HG03354 (cell line): ENCODE measurements at regions not wholly inside any gene's neighbourhood (a gene's known extent, or its start where the extent isn't known, plus 50 kb on each side); places are given as distances from the start of the nearest gene placed in this dataset.

Experiments used
- ATAC-seq: cut with Tn5 transposase; IDR thresholded peaks from one replicate; pipeline ENCODE4 v1.9.1; 2021; ENCODE audit warnings: mild to moderate bottlenecking; ENCODE audit not compliant: unreplicated experiment, poor library complexity, severe bottlenecking

DNA sequence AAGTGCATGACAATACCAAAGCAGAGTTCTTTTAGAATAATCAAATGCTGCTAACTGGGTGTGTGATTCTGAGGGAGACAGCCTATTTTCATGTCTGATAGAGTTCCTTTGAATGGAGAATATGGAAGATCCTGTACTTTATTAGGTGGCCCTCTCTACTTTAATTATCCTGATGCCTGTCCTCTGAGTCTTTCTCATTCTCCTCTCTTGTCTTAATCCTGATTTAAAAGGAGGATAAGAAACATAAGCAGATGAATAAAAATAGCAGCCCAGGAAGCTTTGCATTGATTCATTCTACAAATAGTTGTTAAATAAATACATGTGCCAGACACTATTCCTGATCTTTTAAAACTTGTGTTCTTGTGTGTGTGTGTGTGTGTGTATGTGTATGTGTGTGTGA, 387.3 kb downstream of the SPRY1 start:
- ATAC-seq: no peak

DNA sequence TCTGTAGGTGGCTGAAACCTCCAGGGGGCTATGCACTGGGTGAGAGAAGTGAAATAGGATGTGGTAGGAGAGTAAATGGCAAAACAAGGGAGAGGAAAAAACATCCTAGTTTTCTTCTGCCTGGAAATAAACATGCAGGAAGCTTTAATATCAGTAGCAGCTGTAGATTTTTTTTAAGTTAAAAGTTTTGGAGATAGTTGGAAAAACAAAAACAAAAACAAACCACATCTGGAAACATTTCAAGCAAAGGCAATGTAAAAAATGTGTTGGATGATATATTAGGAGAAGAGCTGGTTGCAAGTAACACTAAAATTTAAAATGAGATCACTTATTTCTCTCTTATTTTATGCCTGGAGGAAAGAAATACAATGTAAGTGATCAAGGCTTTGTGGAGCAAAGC, 388.0 kb downstream of the SPRY1 start:
- no peak for ATAC-seq

DNA sequence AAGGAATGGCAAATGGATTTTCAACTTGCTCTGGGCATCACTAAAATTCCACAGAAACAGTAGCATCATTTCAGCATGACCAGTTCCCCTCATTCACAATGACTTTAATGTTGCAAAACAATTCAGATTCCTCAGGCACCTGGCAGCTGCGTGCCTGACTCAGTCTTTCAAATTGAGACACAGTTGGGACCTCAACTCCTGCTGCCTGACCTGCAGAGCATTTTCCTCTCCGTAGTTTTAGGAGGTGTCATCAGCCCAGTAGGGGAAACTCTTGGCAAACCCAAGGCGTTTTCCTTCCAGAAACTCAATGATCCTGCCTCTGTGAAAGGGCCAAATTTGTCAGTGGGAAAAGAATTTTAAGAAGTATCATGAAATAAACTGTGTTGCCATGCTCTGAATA, 388.9 kb downstream of the SPRY1 start:
- ATAC-seq: no peak

DNA sequence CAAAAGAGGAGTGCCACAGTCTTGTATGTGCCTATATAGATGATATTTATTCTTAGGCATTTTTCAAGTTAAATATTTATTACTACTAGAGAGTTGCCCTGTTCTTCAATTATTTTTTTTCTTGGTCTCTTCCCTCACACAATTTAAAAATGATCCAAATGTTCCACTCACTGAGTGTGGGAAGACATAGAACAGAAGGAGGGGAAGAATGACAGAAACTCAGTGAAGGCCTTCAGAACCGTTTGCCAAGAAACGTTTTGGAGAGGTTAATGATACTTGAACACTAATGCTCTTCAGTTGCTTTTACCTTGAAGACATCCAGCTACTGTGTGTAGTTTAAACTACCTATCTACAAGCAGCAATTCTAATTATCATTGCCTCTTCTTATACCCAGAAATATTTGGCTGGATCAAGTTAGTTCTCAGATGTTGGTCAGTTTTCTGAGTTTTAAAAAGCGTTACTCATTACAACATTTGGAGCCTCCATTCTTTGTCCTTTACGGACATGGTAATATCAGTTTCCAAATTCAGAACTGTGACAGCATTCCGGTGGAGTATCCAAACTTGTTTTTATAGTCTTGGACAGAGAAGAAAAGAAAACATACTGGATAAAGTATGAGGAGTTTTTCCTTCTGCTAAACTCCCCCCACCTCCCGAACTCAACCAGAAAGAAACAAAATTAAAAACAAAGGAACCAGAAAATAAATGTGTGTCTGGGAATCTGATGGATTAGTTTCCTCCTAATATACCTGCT, 389.7 kb downstream of the SPRY1 start:
- no peak for ATAC-seq

DNA sequence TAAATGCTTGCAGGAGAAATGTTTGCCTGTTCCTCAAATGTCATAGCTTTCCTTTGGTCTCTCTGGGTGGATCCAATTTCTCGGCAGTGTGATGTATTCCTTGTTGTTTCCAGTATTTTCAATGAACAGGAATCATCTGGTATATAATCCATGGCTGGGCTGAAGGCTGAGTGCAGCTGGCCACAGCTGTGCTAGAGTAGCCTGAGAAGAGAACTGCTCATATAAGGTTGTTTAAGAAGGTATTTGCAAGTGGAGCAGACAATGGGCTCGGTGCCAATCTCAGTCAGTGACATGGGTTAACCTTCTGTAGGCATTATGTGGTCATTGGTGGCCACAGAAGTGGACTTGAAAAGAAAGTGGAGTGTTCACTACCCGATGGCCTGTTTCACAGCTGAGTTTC, 390.3 kb downstream of the SPRY1 start:
- ATAC-seq: no peak

DNA sequence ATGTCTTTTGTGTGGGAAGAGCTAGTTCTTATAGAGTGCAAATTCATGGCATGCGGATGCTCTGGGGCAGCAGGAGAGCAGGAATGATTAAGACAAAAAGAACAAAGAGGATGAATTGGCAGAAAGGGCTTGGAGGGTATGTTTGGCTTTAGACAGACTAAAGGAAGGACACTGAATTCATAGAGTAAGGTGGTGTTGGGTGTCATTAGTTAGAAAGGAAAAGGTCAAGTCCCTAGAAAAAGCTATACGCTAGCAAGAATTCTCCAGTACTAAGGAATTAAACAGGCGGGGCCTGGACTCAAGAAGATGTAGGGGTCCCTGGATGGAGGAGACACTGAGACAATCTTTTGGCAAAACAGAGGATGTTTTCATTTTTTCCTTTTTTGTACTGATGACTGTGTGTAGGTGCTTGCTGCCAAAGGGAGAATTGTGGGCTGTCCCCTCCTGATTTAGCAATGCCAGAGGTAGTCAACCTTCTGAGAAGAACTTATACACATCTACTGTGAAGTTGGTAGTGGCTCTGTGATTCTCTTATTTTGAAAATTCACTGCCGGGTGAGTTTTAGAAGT, 391.0 kb downstream of the SPRY1 start:
- no peak for ATAC-seq

DNA sequence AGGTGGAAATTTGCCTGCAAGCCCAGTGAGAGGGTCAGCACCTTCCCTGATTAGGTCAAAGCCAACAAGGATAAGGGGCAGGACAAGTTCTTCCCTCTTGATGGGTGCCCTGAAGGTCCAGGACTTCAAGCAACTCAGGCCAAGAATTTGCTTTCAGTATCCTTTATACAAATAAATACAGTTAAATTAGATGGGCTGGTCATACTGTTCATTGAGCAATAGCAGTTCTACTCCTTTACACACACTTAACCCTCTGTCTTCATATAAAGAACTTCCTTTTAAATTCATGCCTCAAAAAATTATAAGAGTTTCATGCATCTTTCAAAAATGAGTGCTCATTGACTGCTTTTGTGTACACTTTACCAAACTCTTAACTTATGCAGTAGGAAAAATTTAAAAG, 392.0 kb downstream of the SPRY1 start:
- ATAC-seq: no peak

DNA sequence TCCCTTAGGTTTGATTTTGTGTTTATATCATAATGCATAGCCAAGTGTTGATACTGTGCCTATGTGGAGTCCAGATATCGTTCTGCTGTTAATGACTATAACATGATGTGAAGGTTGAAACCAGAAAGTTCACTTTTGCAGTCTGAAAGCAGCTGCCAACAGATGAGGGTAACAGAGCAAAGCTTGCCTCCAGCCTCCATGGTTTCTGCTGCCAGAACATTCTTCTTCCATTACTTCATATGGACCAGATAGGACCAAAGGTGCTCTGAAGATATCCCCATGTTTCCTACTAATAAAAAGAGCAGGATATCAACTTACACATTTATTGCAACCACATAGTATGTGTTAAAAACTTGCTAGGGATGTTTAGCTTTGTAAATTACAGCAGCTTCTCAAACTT, 394.1 kb downstream of the SPRY1 start:
- ATAC-seq: no peak

DNA sequence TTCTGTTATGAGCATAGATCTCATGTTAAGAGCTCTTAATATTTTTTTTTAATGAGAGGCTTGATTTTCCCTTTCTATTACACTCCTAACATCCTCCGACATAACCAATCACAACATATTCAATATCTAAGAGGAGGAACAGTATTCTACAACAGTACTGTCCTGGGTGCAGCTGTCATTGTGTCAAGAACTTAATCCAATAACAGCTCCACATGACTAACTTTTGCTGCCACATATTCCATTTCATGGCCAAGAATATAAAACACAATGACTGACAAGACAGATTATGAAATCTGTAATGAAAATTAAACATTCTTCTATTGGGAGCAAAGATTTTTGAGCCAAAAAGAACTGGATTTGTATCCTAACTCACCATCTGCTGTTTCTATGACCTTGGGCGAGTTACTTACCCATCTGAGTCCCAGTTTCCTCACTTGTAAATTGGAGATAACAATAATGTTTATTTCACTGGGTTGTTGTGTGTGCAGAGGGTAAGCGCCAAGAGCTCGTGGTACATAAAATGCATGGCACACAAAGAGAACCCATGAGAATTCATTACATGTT, 405.6 kb downstream of the SPRY1 start:
- no peak for ATAC-seq

DNA sequence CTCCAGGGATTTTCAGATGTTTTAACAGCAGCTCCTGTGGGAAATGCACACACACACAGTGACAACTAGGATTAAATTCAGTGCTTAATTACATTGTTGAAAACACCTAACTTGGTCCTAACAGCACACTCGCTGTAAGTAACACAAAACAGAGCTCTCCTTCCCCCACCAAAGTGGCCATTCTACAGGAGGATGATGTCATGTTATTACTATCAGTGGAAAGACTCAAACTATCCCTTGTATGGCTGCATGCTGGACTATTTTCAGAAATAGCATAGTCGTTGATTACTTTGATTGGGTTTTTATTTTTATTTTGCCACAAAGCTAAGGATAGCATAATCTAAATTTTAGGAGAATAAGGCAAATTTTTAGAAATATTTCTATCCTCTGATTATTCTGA, 406.3 kb downstream of the SPRY1 start:
- no peak for ATAC-seq

DNA sequence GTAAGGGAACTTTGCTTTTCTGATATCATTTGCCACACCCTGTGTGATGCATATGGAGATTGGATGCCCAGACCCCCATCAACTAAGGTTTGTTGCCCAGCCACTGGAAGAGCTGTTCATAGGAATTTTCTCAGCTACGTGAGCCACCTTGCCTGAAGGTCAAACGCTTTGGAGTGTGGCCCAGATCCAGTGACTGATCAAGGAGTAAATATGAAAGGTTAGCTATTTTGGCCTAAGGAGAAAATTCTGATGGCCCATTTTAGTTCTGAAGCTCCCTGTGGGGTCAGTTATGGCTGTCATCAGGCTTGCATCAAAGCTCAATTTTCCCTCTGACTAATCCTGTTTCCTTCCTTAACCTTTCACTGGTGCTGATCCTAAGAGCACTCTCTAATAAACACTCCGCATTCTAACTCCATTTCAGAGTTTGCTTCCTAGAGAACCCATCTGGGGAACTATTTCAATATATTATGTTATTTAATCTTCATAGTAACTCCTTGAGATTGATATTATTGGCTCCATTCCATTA, 407.7 kb downstream of the SPRY1 start:
- ATAC-seq: no peak

DNA sequence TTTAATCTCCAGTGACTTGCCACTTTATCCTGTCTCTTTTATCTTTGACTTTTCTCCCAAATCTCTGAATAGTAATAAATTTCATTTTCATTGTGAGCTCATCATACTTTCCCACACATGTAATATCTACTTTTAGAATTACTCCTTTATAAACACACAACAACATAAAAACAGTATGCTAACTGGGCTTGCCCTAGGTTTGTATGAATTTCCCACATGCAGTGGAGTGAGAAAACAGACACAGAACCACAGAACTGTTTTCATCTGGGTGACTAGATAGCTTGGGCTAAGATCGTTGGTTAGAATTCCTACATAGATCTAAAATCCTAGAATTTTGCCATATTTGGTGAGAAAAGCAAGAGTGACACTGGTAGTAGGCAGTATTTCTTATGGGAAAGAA, 409.5 kb downstream of the SPRY1 start:
- ATAC-seq: no peak

DNA sequence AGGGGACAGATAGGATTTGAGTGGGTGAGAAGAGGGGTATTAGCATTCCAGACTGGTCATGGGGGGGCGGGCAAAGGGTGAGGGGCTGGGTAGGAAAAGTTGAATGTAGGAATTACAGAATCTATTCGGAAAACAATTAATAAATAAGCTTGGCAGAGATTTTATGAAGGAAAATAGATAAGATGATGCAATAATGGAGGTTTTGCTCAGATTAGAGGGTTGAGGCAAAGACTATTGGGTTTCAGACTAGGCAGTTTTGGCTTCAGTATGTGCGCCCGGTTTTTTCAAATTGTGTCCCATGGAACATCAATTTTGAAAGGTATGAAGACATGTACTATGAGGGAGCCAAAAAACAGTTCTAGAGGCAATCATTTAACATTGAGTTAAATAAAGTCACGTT, 410.6 kb downstream of the SPRY1 start:
- ATAC-seq: no peak

DNA sequence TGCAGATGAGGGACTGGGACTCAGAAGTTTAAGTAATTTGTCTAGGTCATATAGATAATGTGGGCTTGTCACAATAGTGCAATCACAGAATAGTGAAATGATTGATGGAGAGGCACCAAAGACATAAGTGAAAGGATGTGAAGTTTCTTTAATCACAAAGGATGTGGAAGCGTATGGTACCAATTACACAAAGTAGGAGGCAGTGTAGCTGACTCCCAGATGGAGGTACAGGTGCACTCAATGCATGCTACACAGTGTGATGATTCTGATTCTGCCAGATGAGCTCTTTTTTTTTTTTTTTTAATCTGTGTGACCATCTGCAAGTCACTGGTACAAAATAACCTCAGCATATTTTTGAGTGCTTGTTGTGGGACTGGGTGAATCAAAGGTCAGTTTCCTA, 411.3 kb downstream of the SPRY1 start:
- ATAC-seq: no peak

DNA sequence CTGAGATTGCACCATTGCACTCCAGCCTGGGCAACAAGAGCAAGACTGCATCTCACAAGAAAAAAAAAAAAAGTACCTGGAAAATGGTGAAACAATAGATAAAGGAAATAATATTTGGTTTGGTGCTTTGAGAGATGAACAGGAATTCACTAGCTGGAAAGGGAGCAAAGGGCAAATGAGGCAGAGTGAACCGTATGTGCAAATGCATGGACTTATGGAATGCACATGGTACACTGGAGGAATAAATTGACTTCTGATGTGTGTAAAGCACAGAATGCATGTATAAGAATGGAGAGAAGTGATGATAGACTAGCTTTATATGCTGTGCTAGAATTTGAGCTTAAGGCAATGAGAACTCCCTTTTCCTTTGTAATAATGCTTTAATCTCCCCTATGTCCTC, 413.3 kb downstream of the SPRY1 start:
- ATAC-seq: no peak

DNA sequence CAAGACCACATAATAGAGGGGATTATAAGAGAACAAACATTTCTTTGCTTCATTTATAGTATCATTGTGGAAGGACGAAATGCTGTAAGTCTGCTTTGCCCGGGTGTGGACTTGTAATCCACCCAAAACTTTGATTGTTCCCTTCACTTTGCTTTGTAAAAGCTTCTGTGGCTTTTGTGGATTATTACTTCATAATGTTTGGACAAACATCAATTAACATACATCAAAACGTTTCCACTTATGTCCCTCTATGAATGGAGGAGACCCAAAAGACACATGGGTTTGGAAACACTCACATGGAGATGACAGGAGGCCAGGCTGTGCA, 415.4 kb downstream of the SPRY1 start:
- ATAC-seq: no peak

DNA sequence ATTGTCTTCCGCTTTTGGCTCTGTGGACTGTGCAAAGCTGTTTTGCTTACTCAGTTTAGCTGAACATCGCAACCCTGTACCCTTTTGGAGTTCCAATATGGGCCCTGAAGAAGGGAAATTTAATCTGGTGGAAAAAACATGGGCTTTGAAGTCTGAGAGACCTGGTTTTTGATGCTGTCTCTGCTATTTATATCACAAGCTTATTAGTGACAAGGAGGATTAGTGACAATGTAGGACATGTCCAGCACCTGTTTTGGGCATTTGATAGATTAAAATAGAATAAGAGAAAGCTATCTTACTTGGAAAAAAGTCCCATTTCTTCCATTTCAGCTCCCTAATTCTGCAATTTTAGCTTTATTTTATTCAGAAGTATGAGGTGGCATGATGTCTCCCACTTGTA, 417.3 kb downstream of the SPRY1 start:
- ATAC-seq: no peak

DNA sequence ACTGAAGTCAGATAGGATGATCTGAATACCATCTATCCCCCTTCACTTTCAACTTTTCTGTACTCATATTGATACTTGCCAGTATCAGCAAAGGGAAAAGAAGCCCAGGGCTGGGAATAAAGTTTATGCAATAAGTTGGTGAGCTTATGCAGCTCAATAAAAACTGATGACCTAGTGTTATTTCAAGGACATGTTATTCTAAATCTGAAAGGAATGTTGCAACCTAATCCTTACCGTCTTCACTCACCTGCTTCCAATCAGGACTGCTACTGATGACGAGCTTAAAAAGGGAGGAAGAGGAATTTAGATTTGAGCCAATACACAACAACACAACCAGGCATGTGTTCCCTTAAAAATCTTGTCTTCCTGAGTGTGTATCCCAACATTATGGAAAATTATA, 419.9 kb downstream of the SPRY1 start:
- ATAC-seq: no peak

DNA sequence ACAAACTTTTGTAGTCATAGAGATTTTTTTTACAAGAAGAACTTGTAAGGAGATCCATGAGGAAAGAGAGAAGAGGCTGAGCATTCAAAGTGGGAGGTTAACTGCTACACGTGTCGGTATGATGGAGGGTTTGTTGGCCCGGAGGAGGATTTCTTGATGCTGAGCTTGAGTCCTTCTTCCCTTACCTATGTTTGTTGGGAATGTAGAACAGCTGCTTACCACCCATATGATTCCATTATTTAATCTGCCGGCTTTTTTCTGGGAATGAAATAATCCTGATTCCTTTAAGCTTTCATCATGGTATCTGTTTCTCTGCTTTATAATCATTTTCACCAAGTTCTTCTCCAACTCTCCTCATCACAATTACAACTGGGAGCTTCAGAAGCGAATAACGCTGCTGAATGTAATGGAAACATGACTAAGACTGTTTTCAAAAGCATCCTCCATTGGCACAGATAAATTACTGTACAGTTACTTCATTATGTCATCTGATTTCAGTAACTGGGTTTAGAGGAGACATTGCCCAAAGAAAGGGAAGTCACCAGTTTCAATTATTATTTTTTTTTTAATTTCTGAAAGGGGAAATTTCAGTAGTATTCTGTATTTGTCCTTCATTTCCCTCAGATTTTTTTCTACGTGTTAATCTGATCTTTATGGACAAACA, 420.6 kb downstream of the SPRY1 start:
- ATAC-seq: no peak

DNA sequence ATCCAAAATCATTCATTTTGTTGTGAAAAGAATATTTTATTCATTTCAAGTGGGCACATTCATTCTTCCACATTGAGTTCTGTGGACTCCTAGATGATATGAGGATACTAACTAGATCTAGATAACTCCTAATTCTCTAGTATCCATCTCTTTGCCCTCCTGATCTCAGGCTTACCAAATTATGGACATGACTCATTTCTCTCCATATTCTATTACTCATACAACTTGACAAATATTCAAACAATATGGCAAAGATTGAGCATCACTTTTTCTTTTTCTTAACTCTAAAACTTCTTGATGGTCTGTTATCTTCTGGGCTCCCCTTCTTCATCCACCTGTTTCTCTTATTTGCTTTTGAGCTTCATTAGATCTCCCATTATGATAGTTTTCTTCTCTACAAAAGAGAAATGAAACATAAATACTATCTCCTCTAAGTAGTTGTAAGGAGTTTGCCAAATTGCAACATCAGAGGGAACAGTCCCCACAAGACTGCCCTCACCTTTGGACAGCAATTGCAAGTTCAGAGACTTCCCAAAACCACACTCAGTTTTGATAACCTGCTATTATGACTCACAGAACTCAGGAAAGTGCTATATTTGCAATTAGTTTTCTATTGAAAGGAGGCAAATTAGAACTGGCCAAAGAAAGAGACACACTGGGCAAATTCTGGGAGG, 422.9 kb downstream of the SPRY1 start:
- ATAC-seq: no peak
